ENCODE measurements at regions not wholly inside any gene's neighbourhood (a gene's known extent, or its start where the extent isn't known, plus 50 kb on each side); places are given as distances from the start of the nearest gene placed in this dataset.

GRCh38 chr6:156087487-156087886, 631.8 kb upstream of the NOX3 start:
- DNase-seq (no peak), ATAC-seq (ENCODE audit: insufficient read depth, low FRiP score) (no peak)
- no peak for TF ChIP-seq CTCF (IDR thresholded peaks at IDR 0.05; ENCODE audit: control extremely low read depth, extremely low read depth)
- no peaks in the 10 kb centered on the region for H3K27me3 ChIP-seq (ENCODE audit: control insufficient read depth in 3 of 3, insufficient read depth in 3 of 3, low read length in 2 of 3)
- H3K27ac ChIP-seq (ENCODE audit: low read depth in 1 of 2, low read length in 1 of 2) = no peak overlapping the region
- H3K9me3 ChIP-seq (ENCODE audit: control insufficient read depth in 4 of 4, insufficient read depth in 3 of 4, low read length in 3 of 4) = peaks cover 0 to 18% (median 9%) of the 10 kb centered on the region in 4 donors
- no peaks in the 10 kb centered on the region for H3K4me1 ChIP-seq (ENCODE audit: control insufficient read depth in 5 of 5, insufficient read depth in 5 of 5, low read length in 5 of 5)
- no peaks in the 10 kb centered on the region for H3K36me3 ChIP-seq (ENCODE audit: control insufficient read depth in 4 of 4, insufficient read depth in 4 of 4, low read length in 4 of 4)
- H3K4me3 ChIP-seq = no peak overlapping the region
- no peak overlapping the region for H3K9ac ChIP-seq (ENCODE audit: insufficient read depth in 1 of 2, low read length in 2 of 2)

GRCh38 chr6:156082012-156082411, 626.4 kb upstream of the NOX3 start:
- H3K9ac ChIP-seq (ENCODE audit: insufficient read depth in 1 of 2, low read length in 2 of 2) = no peak overlapping the region
- H3K9me3 ChIP-seq (ENCODE audit: control insufficient read depth in 4 of 4, insufficient read depth in 3 of 4, low read length in 3 of 4) = peaks cover 0 to 7% (median 3%) of the 10 kb centered on the region in 4 donors
- no peaks in the 10 kb centered on the region for H3K27me3 ChIP-seq (ENCODE audit: control insufficient read depth in 3 of 3, insufficient read depth in 3 of 3, low read length in 2 of 3)
- no peaks in the 10 kb centered on the region for H3K36me3 ChIP-seq (ENCODE audit: control insufficient read depth in 4 of 4, insufficient read depth in 4 of 4, low read length in 4 of 4)
- ATAC-seq (ENCODE audit: insufficient read depth, low FRiP score) = no peak
- no peak for TF ChIP-seq CTCF (IDR thresholded peaks at IDR 0.05; ENCODE audit: control extremely low read depth, extremely low read depth)
- no peak overlapping the region for H3K4me3 ChIP-seq
- no peaks in the 10 kb centered on the region for H3K4me1 ChIP-seq (ENCODE audit: control insufficient read depth in 5 of 5, insufficient read depth in 5 of 5, low read length in 5 of 5)
- no peak overlapping the region for H3K27ac ChIP-seq (ENCODE audit: low read depth in 1 of 2, low read length in 1 of 2)
- WGBS, 2 donors = 66 to 77% methylated on average over 3 of the region's 3 CpGs
- no peak for DNase-seq

DNA sequence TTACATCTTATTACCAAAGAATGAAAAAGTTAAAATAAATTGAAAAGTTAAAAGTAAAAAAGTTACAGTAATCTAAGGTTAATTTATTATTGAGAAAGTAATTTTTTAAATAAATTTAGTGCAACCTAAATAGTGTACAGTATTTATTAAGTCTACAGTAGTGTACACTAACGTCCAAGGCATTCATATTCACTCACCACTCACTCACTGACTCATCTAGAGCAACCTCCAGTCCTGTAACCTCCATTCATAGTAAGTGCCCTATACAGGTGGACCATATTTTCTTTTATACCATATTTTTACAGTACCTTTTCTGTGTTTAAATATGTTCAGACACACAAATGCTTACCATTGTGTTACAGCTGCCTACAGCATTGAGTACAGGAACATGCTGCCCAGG, 624.7 kb upstream of the NOX3 start:
- no peaks in the 10 kb centered on the region for H3K4me1 ChIP-seq (ENCODE audit: control insufficient read depth in 5 of 5, insufficient read depth in 5 of 5, low read length in 5 of 5)
- DNase-seq (no peak), ATAC-seq (ENCODE audit: insufficient read depth, low FRiP score) (no peak)
- H3K27me3 ChIP-seq (ENCODE audit: control insufficient read depth in 3 of 3, insufficient read depth in 3 of 3, low read length in 2 of 3) = no peaks in the 10 kb centered on the region
- no peaks in the 10 kb centered on the region for H3K36me3 ChIP-seq (ENCODE audit: control insufficient read depth in 4 of 4, insufficient read depth in 4 of 4, low read length in 4 of 4)
- no peak overlapping the region for H3K27ac ChIP-seq (ENCODE audit: low read depth in 1 of 2, low read length in 1 of 2)
- H3K9ac ChIP-seq (ENCODE audit: insufficient read depth in 1 of 2, low read length in 2 of 2) = no peak overlapping the region
- WGBS, 2 donors = 68 to 78% methylated on average over 1 of the region's 1 CpG
- no peak overlapping the region for H3K4me3 ChIP-seq
- no peak for TF ChIP-seq CTCF (IDR thresholded peaks at IDR 0.05; ENCODE audit: control extremely low read depth, extremely low read depth)
- no peaks in the 10 kb centered on the region for H3K9me3 ChIP-seq (ENCODE audit: control insufficient read depth in 4 of 4, insufficient read depth in 3 of 4, low read length in 3 of 4)

GRCh38 chr6:156068881-156069280, 613.2 kb upstream of the NOX3 start:
- no peaks in the 10 kb centered on the region for H3K36me3 ChIP-seq (ENCODE audit: control insufficient read depth in 4 of 4, insufficient read depth in 4 of 4, low read length in 4 of 4)
- H3K27ac ChIP-seq (ENCODE audit: low read depth in 1 of 2, low read length in 1 of 2) = no peak overlapping the region
- WGBS, 2 donors = 41 to 51% methylated on average over 4 of the region's 4 CpGs
- no peak for TF ChIP-seq CTCF (IDR thresholded peaks at IDR 0.05; ENCODE audit: control extremely low read depth, extremely low read depth)
- ATAC-seq (ENCODE audit: insufficient read depth, low FRiP score) (no peak), DNase-seq (peak in 2 of 3 donors; percentile 48 to 64)
- H3K9ac ChIP-seq (ENCODE audit: insufficient read depth in 1 of 2, low read length in 2 of 2) = no peak overlapping the region
- no peaks in the 10 kb centered on the region for H3K9me3 ChIP-seq (ENCODE audit: control insufficient read depth in 4 of 4, insufficient read depth in 3 of 4, low read length in 3 of 4)
- H3K4me1 ChIP-seq (ENCODE audit: control insufficient read depth in 5 of 5, insufficient read depth in 5 of 5, low read length in 5 of 5) = peaks cover 0 to 11% (median 0%) of the 10 kb centered on the region in 5 donors
- no peak overlapping the region for H3K4me3 ChIP-seq
- no peaks in the 10 kb centered on the region for H3K27me3 ChIP-seq (ENCODE audit: control insufficient read depth in 3 of 3, insufficient read depth in 3 of 3, low read length in 2 of 3)
